Prostate gland (tissue), 2 donors: ENCODE measurements at regions not wholly inside any gene's neighbourhood (a gene's known extent, or its start where the extent isn't known, plus 50 kb on each side); places are given as distances from the start of the nearest gene placed in this dataset.
"Not testable (repeated sequence)": the region's sequence is repeated elsewhere in the genome, so short reads cannot be mapped to it uniquely, and the experiment has no call there.

Source experiments
- DNase-seq: peaks from one replicate; pipeline ENCODE4 v3.0.0-alpha.2; 2019; ENCODE audit warnings: low spot score
- H3K27ac ChIP-seq, 2 donors: fragments of 200-600 bp; sonication (generic); 2 replicates each; pipeline ENCODE4 v1.5.1; 2017 to 2019
- H3K27me3 ChIP-seq: fragments of 200-600 bp; sonication (generic); replicated peaks from 2 replicates; pipeline ENCODE4 v1.5.1; 2019; ENCODE audit not compliant: insufficient read depth
- H3K36me3 ChIP-seq, 2 donors: fragments of 200-600 bp; sonication (generic); 1 replicate in 1 of 2; 2 replicates in 1 of 2; pipeline versions ENCODE4 v1.5.1 to v1.8.1; 2017 to 2019
- H3K4me1 ChIP-seq: fragments of 200-600 bp; sonication (generic); replicated peaks from 2 replicates; pipeline ENCODE4 v1.5.1; 2019
- H3K4me3 ChIP-seq, 2 donors: fragments of 200-600 bp; sonication (generic); 2 replicates each; pipeline ENCODE4 v1.5.1; 2017 to 2019
- H3K9me3 ChIP-seq: fragments of 200-600 bp; sonication (generic); 2 replicates; pipeline ENCODE4 v1.5.1; 2017
- POLR2A ChIP-seq: fragments of 450-650 bp; IDR thresholded peaks from one replicate; pipeline ENCODE4 v1.6.1; 2016; ENCODE audit warnings: antibody characterized with exemption, mild to moderate bottlenecking
- POLR2AphosphoS5 ChIP-seq: sonication (generic); formaldehyde crosslinking; IDR thresholded peaks from one replicate; pipeline ENCODE4 v1.6.1; 2017; ENCODE audit warnings: antibody characterized with exemption
- WGBS: methylation state at CpG from one replicate; pipeline ENCODE4 v1.1.5; 2018; 5-methylcytosine and 5-hydroxymethylcytosine counted together
- intact Hi-C: fragments of 100-400 bp; cut with DNase I; formaldehyde crosslinking; loops from one replicate; pipeline ENCODE4 v1.14.2; 2022
- TF ChIP-seq, protein P1 (sequence below), 4 experiments: fragments of 200-600 bp in 2 of 4; fragments of 450-650 bp in 2 of 4; sonication (generic) in 2 of 4; IDR thresholded peaks; 1 replicate in 3 of 4; 2 replicates in 1 of 4; pipeline ENCODE4 v1.5.1; 2016 to 2019; ENCODE audit warnings: antibody characterized with exemption in 4 of 4, mild to moderate bottlenecking in 2 of 4, moderate library complexity in 2 of 4

DNA sequence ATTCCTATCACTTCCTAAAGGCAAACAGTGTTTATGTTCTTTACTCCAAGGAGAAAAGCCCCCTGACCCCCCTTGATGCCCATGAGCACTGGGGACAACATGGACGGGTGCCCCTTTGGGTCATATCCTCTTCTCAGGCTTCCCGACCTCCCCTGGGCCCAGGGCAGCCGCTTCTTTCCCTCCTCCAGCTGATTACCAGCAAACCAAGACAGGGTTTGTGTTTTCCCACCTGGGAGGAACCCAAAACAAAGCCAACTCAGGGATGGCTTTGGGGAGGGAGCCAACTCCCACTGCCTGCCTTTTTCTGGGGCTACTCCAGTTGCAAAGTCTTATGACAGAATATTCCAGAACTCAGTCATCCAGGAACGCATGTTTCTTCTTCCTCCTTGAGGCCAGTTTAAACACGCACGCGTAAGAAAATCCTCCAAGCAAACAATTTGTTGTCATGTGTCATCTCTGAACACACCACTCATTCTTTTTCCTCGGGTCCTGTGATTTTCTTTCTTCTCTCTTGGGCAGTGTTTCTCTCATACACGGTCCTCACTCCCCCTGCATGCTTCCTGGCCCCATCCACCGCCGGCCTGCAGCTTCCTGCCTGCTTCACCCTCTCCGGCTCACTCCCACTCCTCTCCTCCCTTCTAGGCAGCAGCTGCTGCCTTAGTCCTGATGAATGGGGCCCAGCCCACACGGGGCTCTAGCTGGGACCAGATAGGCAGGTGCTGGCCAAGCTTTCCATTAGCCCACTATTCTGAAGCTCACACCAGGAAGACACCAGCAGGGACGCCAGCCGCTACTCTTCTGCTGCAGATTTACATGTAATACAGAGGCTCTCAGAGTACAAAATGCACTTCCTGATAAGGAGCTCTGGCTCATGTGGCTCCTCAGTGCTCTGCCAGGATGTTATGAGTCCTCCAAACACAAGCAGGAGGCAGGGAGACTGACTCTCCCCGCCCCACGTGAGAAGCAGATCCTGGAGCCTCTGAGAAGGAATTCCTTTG, 116.7 kb upstream of the VOPP1 start:
- H3K4me1 ChIP-seq, H3K36me3 ChIP-seq, H3K9me3 ChIP-seq, H3K4me3 ChIP-seq, intact Hi-C loops, H3K27me3 ChIP-seq: not testable (repeated sequence)
- peak; percentile 40 for DNase-seq
- TF ChIP-seq POLR2AphosphoS5 = peak; percentile 25
- WGBS = 15% methylated on average over 17 of the region's 17 CpGs
- peak overlapping the region; percentile 33 to 57 for H3K27ac ChIP-seq

DNA sequence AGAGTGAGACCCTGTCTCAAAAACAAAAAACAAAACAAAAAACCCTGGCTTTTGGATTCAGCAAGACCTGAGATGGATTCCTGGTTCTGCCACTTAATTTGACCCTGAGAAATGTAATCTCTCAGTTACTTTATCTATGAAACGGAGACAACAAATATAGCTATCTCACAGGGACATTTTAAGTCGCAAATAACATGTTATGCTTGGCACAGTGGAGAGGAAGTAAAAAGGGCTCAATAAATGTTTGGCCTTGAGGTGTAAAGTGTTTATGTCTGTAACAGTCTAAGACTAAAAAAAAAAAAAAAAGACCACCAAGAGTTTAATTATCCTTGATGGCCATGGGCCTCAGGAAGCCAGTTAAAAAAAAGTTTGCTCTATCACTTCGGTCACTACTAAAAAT, 116.0 kb upstream of the VOPP1 start:
- H3K9me3 ChIP-seq, H3K4me3 ChIP-seq, H3K4me1 ChIP-seq, H3K27me3 ChIP-seq, intact Hi-C loops, DNase-seq, H3K36me3 ChIP-seq: not testable (repeated sequence)
- WGBS = 27% methylated on average over 3 of the region's 3 CpGs
- peak overlapping the region in 1 of 2 donors; percentile 57 for H3K27ac ChIP-seq

DNA sequence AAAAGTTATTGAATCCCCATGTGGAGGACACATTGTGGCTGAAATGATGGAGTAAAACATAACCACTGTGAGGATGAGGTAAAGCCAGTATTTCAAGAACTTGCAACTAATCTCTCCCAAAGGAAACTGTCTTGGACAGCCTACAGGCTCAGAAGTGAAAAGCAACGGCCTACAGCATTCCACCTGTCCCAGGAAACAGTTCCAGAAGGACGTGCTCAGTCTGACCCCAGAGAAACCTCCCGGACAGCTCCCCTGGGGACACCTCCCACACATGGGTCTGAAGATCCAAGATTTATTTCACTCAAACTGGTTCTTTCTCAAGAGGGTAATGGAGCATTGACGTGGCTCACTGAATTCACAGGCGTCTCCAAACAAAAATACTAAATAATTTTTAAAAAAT, 115.0 kb upstream of the VOPP1 start:
- H3K4me1 ChIP-seq, H3K9me3 ChIP-seq, DNase-seq, H3K27me3 ChIP-seq, H3K36me3 ChIP-seq, H3K27ac ChIP-seq, intact Hi-C loops, H3K4me3 ChIP-seq: not testable (repeated sequence)
- 94% methylated on average over 2 of the region's 5 CpGs for WGBS

DNA sequence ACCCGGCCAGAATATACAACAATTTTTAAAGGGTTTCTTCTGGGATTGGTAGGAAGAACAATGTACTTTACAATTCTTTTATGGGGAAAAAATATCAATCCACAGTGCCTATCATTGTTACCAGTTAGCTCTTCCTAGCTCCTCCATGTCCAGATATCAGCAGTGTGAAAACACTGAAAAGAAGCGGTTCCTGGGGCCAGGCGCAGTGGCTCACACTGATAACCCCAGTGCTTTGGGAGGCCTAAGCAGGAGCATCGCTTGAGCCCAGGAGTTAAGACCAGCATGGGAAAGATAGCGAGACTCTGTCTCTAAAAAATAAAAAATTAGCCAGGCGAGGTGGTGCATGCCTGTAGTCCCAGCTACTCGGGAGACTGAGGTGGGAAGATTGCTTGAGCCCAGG, 114.5 kb upstream of the VOPP1 start:
- H3K9me3 ChIP-seq, DNase-seq, H3K36me3 ChIP-seq, H3K27me3 ChIP-seq, H3K4me3 ChIP-seq, intact Hi-C loops, H3K27ac ChIP-seq, H3K4me1 ChIP-seq: not testable (repeated sequence)
- 96% methylated on average over 7 of the region's 7 CpGs for WGBS

DNA sequence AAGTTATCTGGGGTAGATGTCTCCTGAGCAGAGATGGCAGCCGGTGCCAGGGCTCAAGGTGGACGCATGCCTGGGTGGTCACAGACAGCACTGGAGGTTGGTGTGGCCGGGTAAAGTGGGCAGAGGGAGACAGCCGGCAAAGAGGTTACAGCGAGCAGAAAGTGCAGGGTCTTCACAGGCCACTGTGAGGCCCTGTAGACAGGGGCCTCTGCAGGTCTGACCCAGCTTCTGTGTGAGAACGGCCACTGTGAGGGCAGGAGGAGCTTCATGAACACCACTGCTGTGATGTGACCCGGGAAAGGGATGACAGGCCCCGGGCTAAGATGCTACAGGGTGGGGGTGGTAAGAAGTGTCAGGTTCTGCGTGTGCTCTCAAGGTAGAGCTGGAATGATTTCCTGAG, 111.2 kb upstream of the VOPP1 start:
- H3K36me3 ChIP-seq, H3K27me3 ChIP-seq, H3K4me1 ChIP-seq, DNase-seq, H3K27ac ChIP-seq, intact Hi-C loops, H3K9me3 ChIP-seq, H3K4me3 ChIP-seq: not testable (repeated sequence)
- 84% methylated on average over 9 of the region's 9 CpGs for WGBS

DNA sequence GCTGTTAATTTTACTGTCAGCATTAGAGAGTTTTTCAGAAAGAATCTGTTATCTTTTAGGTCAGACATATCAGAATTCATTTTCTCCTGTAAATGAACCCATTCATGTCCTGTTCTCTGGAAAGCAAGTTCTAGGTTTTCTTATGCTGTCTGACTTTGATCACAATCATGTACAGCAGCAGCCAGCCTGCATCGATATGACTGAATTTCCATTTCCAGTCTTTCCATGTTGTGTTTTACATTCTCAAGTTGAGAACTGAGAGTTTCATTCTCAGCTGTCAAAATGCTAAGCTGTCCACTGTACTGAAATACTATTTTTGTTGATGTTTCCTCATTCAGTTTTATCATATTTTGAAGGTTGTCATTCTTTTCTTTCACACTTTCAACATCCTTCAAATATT, 103.3 kb upstream of the VOPP1 start:
- DNase-seq, H3K27ac ChIP-seq, intact Hi-C loops, H3K9me3 ChIP-seq, H3K4me1 ChIP-seq, H3K4me3 ChIP-seq, H3K27me3 ChIP-seq, H3K36me3 ChIP-seq: not testable (repeated sequence)
- 85% methylated on average over 1 of the region's 1 CpG for WGBS

DNA sequence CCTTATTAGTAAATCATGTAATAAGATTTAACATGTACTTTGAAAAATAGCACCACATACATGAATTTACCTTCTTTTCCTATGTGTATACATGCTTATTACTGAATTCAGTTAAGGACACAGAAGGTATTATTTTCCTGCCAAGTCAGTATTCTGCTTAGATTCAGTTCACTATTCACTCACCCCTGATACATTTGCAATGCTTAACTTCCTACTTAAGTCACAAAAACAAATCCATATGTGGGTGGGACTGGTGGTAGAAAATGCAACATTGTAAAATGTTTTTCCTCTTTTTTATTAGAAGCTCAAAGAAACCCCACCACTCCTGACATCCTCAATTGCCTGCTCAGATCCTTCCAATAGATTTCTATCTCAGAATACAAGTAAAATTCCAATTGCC, 101.2 kb upstream of the VOPP1 start:
- H3K27me3 ChIP-seq, H3K4me3 ChIP-seq, H3K4me1 ChIP-seq, H3K36me3 ChIP-seq, intact Hi-C loops, H3K9me3 ChIP-seq, H3K27ac ChIP-seq, DNase-seq: not testable (repeated sequence)

DNA sequence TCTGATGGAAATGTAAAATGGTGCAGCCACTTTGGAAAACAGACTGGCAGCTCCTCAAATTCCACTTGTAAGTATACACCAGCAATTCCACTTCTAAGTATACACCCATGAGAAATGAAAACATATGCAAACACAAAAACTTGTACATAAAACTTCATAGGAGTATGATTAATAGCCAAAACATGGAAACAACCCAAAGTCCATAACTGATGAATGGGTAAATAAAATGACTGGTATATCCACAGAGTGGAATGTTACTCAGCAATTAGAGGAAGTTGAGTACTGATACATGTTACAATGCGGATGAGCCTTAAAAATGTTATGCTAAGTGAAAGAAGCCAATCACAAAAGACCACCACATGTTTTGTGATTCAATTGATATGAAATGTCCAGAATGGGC, 99.8 kb upstream of the VOPP1 start:
- H3K27me3 ChIP-seq, H3K9me3 ChIP-seq, DNase-seq, H3K36me3 ChIP-seq, intact Hi-C loops, H3K27ac ChIP-seq, H3K4me1 ChIP-seq, H3K4me3 ChIP-seq: not testable (repeated sequence)
- WGBS = 100% methylated on average over 1 of the region's 1 CpG

DNA sequence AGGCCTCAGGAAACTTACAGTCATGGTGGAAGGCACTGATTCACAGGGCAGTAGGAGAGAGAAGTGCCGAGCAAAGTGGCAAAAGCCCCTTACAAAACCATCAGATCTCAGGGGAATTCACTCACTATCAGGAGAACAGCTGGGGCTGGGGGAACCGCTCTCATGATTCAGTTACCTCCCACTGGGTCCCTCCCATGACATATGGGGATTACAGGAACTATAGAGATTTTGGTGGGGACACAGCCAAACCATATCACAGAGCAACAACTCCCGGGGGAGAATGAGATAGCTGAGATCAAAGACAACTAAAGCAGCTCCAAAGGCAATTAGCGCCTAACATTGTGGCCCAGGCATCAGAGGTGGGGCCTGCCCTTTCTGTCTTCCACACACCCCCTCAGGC, 85.4 kb upstream of the VOPP1 start:
- Histone ChIP-seq H3K4me1 (no peaks in the 10 kb centered on the region), H3K36me3 (no peaks in the 10 kb centered on the region), H3K4me3 (no peak overlapping the region), H3K27ac (no peak overlapping the region), H3K9me3 (no peaks in the 10 kb centered on the region), H3K27me3 (no peaks in the 10 kb centered on the region)
- WGBS = 70% methylated on average over 4 of the region's 4 CpGs
- TF ChIP-seq POLR2A (no peak), POLR2AphosphoS5 (no peak)
- TF ChIP-seq, protein P1, sequence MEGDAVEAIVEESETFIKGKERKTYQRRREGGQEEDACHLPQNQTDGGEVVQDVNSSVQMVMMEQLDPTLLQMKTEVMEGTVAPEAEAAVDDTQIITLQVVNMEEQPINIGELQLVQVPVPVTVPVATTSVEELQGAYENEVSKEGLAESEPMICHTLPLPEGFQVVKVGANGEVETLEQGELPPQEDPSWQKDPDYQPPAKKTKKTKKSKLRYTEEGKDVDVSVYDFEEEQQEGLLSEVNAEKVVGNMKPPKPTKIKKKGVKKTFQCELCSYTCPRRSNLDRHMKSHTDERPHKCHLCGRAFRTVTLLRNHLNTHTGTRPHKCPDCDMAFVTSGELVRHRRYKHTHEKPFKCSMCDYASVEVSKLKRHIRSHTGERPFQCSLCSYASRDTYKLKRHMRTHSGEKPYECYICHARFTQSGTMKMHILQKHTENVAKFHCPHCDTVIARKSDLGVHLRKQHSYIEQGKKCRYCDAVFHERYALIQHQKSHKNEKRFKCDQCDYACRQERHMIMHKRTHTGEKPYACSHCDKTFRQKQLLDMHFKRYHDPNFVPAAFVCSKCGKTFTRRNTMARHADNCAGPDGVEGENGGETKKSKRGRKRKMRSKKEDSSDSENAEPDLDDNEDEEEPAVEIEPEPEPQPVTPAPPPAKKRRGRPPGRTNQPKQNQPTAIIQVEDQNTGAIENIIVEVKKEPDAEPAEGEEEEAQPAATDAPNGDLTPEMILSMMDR (IDR thresholded peaks at IDR 0.05) = no peak
- intact Hi-C loops = no loop called here
- no peak for DNase-seq
